Kidney (tissue), 13 donors: ENCODE measurements at regions not wholly inside any gene's neighbourhood (a gene's known extent, or its start where the extent isn't known, plus 50 kb on each side); places are given as distances from the start of the nearest gene placed in this dataset.
A peak's percentile ranks its signal among the peaks of the same experiment; 100 is the strongest.

Experiments used
- DNase-seq, 5 donors: peaks; one replicate each; pipeline ENCODE4 v3.0.0-alpha.2; 2013 to 2020
- FAIRE-seq: peaks from 2 replicates; lab custom pipeline; 2012; peaks lifted over from hg19 to GRCh38; lab: Jason Lieb, UNC
- H3K27ac ChIP-seq, 2 donors: one replicate each; pipeline ENCODE4 v1.7.0; 2013; ENCODE audit warnings: low read depth in 2 of 2, low read length in 2 of 2, inconsistent platforms in 1 of 2
- H3K27me3 ChIP-seq: one replicate; pipeline ENCODE4 v1.7.1; 2013; ENCODE audit warnings: low read length, inconsistent platforms; ENCODE audit not compliant: control insufficient read depth, insufficient read depth
- H3K36me3 ChIP-seq, 3 donors: one replicate each; pipeline versions ENCODE4 v1.7.0 to v1.7.1; 2013; ENCODE audit warnings: low read length in 3 of 3, control low read depth in 1 of 3, inconsistent platforms in 1 of 3; ENCODE audit not compliant: insufficient read depth in 3 of 3, control insufficient read depth in 2 of 3
- H3K4me1 ChIP-seq, 3 donors: one replicate each; pipeline versions ENCODE4 v1.7.0 to v1.7.1; 2013; ENCODE audit warnings: low read length in 3 of 3, inconsistent platforms in 1 of 3, low read depth in 1 of 3; ENCODE audit not compliant: control insufficient read depth in 2 of 3, insufficient read depth in 2 of 3
- H3K4me3 ChIP-seq, 3 donors: one replicate each; pipeline versions ENCODE4 v1.7.0 to v1.8.1; 2013; ENCODE audit warnings: low read length in 3 of 3, control low read depth in 1 of 3, inconsistent platforms in 1 of 3
- H3K9ac ChIP-seq, 3 donors: one replicate each; pipeline versions ENCODE4 v1.7.0 to v1.7.1; 2013; ENCODE audit warnings: low read length in 3 of 3, control low read depth in 1 of 3, inconsistent platforms in 1 of 3
- H3K9me3 ChIP-seq, 3 donors: one replicate each; pipeline versions ENCODE4 v1.7.0 to v1.7.1; 2013; ENCODE audit warnings: low read length in 3 of 3, control low read depth in 1 of 3, inconsistent platforms in 1 of 3; ENCODE audit not compliant: control insufficient read depth in 2 of 3, insufficient read depth in 1 of 3
- CTCF ChIP-seq: IDR thresholded peaks from 3 replicates; pipeline ENCODE4 v1.5.1; 2012; ENCODE audit warnings: mild to moderate bottlenecking, moderate library complexity, borderline replicate concordance; ENCODE audit not compliant: insufficient read depth; ENCODE audit errors: extremely low read depth
- intact Hi-C: fragments of 100-400 bp; cut with DNase I; formaldehyde crosslinking; loops from one replicate; pipeline ENCODE4 v1.11.1; 2022
- donor health status: control.
- donor health status: control.
- donor health status: control.
- donor health status: control.
- donor health status: control.
- donor health status: DM: yes; HTN: yes; CAD: no.
- donor health status: Normal renal cell carcinoma (clear cell type).

- Histone ChIP-seq H3K9me3 (no peaks in the 10 kb centered on the region), H3K9ac (no peak overlapping the region), H3K4me3 (no peak overlapping the region), H3K27me3 (no peaks in the 10 kb centered on the region), H3K4me1 (no peaks in the 10 kb centered on the region), H3K27ac (no peak overlapping the region), H3K36me3 (no peaks in the 10 kb centered on the region)
- no peak for FAIRE-seq
- intact Hi-C loops: no loop called here
- DNase-seq: no peak
- TF ChIP-seq CTCF: no peak
Measured at GRCh38 chr2:21561965-21562364, 438.2 kb downstream of the TDRD15 start.

- H3K27ac ChIP-seq: no peak overlapping the region
- FAIRE-seq (no peak), DNase-seq (no peak)
- intact Hi-C loops: no loop called here
- H3K27me3 ChIP-seq: no peaks in the 10 kb centered on the region
- H3K9ac ChIP-seq: no peak overlapping the region
- H3K4me1 ChIP-seq: no peaks in the 10 kb centered on the region
- H3K36me3 ChIP-seq: no peaks in the 10 kb centered on the region
- no peak overlapping the region for H3K4me3 ChIP-seq
- TF ChIP-seq CTCF: no peak
- H3K9me3 ChIP-seq: peaks cover 0 to 2% (median 0%) of the 10 kb centered on the region in 3 donors
Measured at GRCh38 chr2:21567395-21567794, 443.6 kb downstream of the TDRD15 start.

GRCh38 chr2:21571686-21572085 is 447.9 kb downstream of the TDRD15 start:
- H3K36me3 ChIP-seq: no peaks in the 10 kb centered on the region
- no peaks in the 10 kb centered on the region for H3K27me3 ChIP-seq
- intact Hi-C loops: no loop called here
- no peaks in the 10 kb centered on the region for H3K4me1 ChIP-seq
- no peak overlapping the region for H3K27ac ChIP-seq
- no peak overlapping the region for H3K4me3 ChIP-seq
- H3K9me3 ChIP-seq: peaks cover 0 to 2% (median 0%) of the 10 kb centered on the region in 3 donors
- DNase-seq (peak in 1 of 5 donors; percentile 32), FAIRE-seq (no peak)
- TF ChIP-seq CTCF: no peak
- no peak overlapping the region for H3K9ac ChIP-seq

GRCh38 chr2:21580391-21580790 is 456.6 kb downstream of the TDRD15 start:
- H3K9me3 ChIP-seq: no peaks in the 10 kb centered on the region
- no peaks in the 10 kb centered on the region for H3K36me3 ChIP-seq
- H3K4me3 ChIP-seq: no peak overlapping the region
- DNase-seq (no peak), FAIRE-seq (no peak)
- H3K27me3 ChIP-seq: no peaks in the 10 kb centered on the region
- H3K4me1 ChIP-seq: no peaks in the 10 kb centered on the region
- intact Hi-C loops: no loop called here
- H3K27ac ChIP-seq: no peak overlapping the region
- no peak for TF ChIP-seq CTCF
- H3K9ac ChIP-seq: no peak overlapping the region
